Testis (tissue), 2 donors: ENCODE measurements at regions not wholly inside any gene's neighbourhood (a gene's known extent, or its start where the extent isn't known, plus 50 kb on each side); places are given as distances from the start of the nearest gene placed in this dataset.

ENCODE experiments used
- POLR2A ChIP-seq: fragments of 450-650 bp; IDR thresholded peaks from one replicate; pipeline ENCODE4 v1.6.1; 2017; ENCODE audit warnings: antibody characterized with exemption, mild to moderate bottlenecking, moderate library complexity
- TF ChIP-seq, protein P1 (sequence below), 3 experiments: fragments of 450-650 bp in 2 of 3; fragments of 200-600 bp in 1 of 3; sonication (generic) in 1 of 3; IDR thresholded peaks; one replicate each; pipeline ENCODE4 v1.5.1; 2016 to 2019; ENCODE audit warnings: antibody characterized with exemption in 3 of 3, mild to moderate bottlenecking in 2 of 3, moderate library complexity in 1 of 3

DNA sequence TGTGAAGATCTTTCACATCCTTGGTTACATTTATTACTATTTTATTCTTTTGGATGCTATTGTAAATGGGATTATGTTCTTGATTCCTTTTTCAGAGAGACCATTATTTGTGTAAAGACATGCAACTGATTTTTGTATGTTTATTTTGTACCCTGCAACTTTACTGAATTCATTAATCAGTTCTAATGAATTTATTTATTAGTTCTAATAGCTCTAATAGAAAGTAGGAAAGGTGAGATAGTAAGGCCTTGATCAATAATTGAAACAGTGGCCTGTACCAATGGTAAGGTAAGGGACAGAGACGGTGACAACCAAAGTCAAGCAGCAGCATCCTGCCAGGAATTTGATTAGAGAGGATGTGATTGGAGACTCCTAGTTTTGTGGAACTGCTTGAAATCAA is 224.1 kb downstream of the PHLDA1 start:
- TF ChIP-seq POLR2A, result no peak
- TF ChIP-seq, protein P1, sequence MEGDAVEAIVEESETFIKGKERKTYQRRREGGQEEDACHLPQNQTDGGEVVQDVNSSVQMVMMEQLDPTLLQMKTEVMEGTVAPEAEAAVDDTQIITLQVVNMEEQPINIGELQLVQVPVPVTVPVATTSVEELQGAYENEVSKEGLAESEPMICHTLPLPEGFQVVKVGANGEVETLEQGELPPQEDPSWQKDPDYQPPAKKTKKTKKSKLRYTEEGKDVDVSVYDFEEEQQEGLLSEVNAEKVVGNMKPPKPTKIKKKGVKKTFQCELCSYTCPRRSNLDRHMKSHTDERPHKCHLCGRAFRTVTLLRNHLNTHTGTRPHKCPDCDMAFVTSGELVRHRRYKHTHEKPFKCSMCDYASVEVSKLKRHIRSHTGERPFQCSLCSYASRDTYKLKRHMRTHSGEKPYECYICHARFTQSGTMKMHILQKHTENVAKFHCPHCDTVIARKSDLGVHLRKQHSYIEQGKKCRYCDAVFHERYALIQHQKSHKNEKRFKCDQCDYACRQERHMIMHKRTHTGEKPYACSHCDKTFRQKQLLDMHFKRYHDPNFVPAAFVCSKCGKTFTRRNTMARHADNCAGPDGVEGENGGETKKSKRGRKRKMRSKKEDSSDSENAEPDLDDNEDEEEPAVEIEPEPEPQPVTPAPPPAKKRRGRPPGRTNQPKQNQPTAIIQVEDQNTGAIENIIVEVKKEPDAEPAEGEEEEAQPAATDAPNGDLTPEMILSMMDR (IDR thresholded peaks at IDR 0.05), result no peak
